Tibial artery (tissue), 4 donors: ENCODE measurements at regions not wholly inside any gene's neighbourhood (a gene's known extent, or its start where the extent isn't known, plus 50 kb on each side); places are given as distances from the start of the nearest gene placed in this dataset.
"Not testable (repeated sequence)": the region's sequence is repeated elsewhere in the genome, so short reads cannot be mapped to it uniquely, and the experiment has no call there.

Experiments used
- DNase-seq, 2 donors: peaks; one replicate each; pipeline ENCODE4 v3.0.0-alpha.2; 2019
- H3K27ac ChIP-seq, 2 donors: fragments of 200-600 bp; sonication (generic) in 1 of 2; 1 replicate in 1 of 2; 2 replicates in 1 of 2; pipeline ENCODE4 v1.5.1; 2018 to 2019; ENCODE audit warnings: mild to moderate bottlenecking in 1 of 2
- H3K27me3 ChIP-seq, 2 donors: fragments of 200-600 bp; sonication (generic) in 1 of 2; one replicate each; pipeline versions ENCODE4 v1.5.1 to v1.6.0; 2016 to 2019
- H3K36me3 ChIP-seq, 3 donors: fragments of 200-600 bp; sonication (generic) in 2 of 3; one replicate each; pipeline ENCODE4 v1.5.1; 2016 to 2019; ENCODE audit warnings: mild to moderate bottlenecking in 2 of 3
- H3K4me1 ChIP-seq, 4 donors: fragments of 200-600 bp; sonication (generic) in 2 of 4; 1 replicate in 3 of 4; 2 replicates in 1 of 4; pipeline ENCODE4 v1.5.1; 2016 to 2019
- H3K4me3 ChIP-seq, 2 donors: fragments of 200-600 bp; sonication (generic) in 1 of 2; 1 replicate in 1 of 2; 2 replicates in 1 of 2; pipeline ENCODE4 v1.5.1; 2018 to 2019; ENCODE audit warnings: mild to moderate bottlenecking in 2 of 2
- H3K9me3 ChIP-seq, 3 donors: fragments of 200-600 bp; sonication (generic) in 1 of 3; one replicate each; pipeline ENCODE4 v1.5.1; 2016 to 2019
- CTCF ChIP-seq, 2 experiments: fragments of 200-600 bp in 1 of 2; fragments of 450-650 bp in 1 of 2; IDR thresholded peaks; one replicate each; pipeline ENCODE4 v1.5.1; 2017 to 2019; ENCODE audit warnings: antibody characterized with exemption in 2 of 2, mild to moderate bottlenecking in 1 of 2, moderate library complexity in 1 of 2
- intact Hi-C: fragments of 100-400 bp; cut with DNase I; formaldehyde crosslinking; loops from one replicate; pipeline ENCODE4 v1.15.0; 2023; ENCODE audit warnings: low total_unique reads

- Histone ChIP-seq H3K9me3 (no peaks in the 10 kb centered on the region), H3K27me3 (no peaks in the 10 kb centered on the region), H3K27ac (no peak overlapping the region), H3K4me1 (peaks cover 0 to 46% (median 45%) of the 10 kb centered on the region in 4 donors), H3K36me3 (no peaks in the 10 kb centered on the region), H3K4me3 (no peak overlapping the region)
- TF ChIP-seq CTCF (IDR thresholded peaks at IDR 0.05): peak; percentile 81 to 82
- DNase-seq: peak in 1 of 2 donors; percentile 45
- intact Hi-C loops: loop anchor here (5.0 kb wide), 2 partner anchors 67 to 1263 kb away; no protein-coding TSS in a partner anchor
Observed at GRCh38 chr7:47179812-47180515, 401.9 kb downstream of the TNS3 start.

DNA sequence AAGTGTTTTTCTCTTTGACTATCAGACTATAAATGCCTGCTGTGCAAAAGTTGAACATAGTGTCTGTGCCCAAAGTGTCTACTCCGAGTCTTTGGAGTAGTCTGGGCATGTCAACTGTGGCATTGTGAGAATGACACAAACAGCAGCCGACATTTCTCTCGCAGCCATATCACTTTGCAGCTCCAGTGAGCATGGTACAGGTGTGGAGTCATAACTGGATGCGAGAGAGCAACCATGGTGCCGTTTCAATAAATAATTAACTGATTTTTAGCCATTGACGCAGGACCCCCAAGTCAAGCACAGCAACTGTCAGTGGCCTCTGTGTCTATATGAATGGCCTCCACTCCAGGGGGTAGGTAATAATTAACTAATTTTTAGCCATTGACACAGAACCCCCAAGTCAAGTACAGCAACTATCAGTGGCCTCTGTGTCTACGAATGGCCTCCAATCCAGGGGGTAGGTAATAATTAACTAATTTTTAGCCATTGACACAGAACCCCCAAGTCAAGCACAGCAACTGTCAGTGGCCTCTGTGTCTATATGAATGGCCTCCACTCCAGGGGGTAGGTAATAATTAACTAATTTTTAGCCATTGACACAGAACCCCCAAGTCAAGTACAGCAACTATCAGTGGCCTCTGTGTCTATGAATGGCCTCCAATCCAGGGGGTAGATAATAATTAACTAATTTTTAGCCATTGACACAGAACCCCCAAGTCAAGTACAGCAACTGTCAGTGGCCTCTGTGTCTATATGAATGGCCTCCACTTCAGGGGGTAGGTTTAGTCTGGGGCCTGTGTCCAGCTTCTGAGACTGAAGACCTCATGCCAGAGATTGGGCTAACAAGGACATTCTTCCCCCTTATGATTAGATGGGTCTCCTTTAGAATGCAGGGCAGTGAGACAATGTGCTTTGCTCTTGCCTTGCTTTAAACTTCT lies 409.0 kb downstream of the TNS3 start:
- intact Hi-C loops, H3K36me3 ChIP-seq, H3K27ac ChIP-seq, H3K4me1 ChIP-seq, DNase-seq, H3K27me3 ChIP-seq, H3K9me3 ChIP-seq, H3K4me3 ChIP-seq: not testable (repeated sequence)

GRCh38 chr7:47170516-47170915 lies 411.4 kb downstream of the TNS3 start:
- no peaks in the 10 kb centered on the region for H3K4me1 ChIP-seq
- no peak for DNase-seq
- no peaks in the 10 kb centered on the region for H3K36me3 ChIP-seq
- H3K27me3 ChIP-seq: no peaks in the 10 kb centered on the region
- no peak for TF ChIP-seq CTCF (IDR thresholded peaks at IDR 0.05)
- no peak overlapping the region for H3K27ac ChIP-seq
- H3K9me3 ChIP-seq: no peaks in the 10 kb centered on the region
- H3K4me3 ChIP-seq: no peak overlapping the region
- intact Hi-C loops: no loop called here

- no peak for DNase-seq
- intact Hi-C loops: no loop called here
- Histone ChIP-seq H3K4me1 (peaks cover 0 to 15% (median 9%) of the 10 kb centered on the region in 4 donors), H3K27ac (no peak overlapping the region), H3K36me3 (no peaks in the 10 kb centered on the region), H3K4me3 (no peak overlapping the region), H3K27me3 (no peaks in the 10 kb centered on the region), H3K9me3 (peaks cover 0 to 2% (median 0%) of the 10 kb centered on the region in 3 donors)
- no peak for TF ChIP-seq CTCF (IDR thresholded peaks at IDR 0.05)
Observed at GRCh38 chr7:47154791-47155190, 427.1 kb downstream of the TNS3 start.

DNA sequence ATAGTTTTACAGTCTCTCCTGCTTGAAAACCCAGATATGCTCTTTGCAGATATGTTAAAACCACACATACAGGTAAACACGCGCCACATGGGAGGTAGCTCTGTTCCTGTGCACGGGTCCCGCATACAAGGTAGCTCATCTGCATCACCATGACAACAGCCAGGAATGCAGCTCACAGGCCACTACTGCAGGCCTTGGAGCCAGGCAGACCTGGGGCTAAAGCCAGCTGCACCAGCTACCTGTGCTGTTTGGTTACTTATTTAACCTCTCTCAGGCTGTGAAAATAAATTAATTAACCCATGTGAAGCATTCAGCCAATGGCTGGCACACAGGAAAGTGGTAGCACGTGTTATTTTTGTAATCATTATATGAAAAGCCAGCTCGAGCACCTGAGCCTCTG lies 428.3 kb downstream of the TNS3 start:
- Histone ChIP-seq H3K36me3 (no peaks in the 10 kb centered on the region), H3K27me3 (no peaks in the 10 kb centered on the region), H3K27ac (no peak overlapping the region), H3K4me1 (peaks cover 0 to 22% (median 9%) of the 10 kb centered on the region in 4 donors), H3K4me3 (no peak overlapping the region), H3K9me3 (no peaks in the 10 kb centered on the region)
- DNase-seq: no peak
- TF ChIP-seq CTCF (IDR thresholded peaks at IDR 0.05): no peak
- intact Hi-C loops: no loop called here

GRCh38 chr7:47153058-47153457 lies 428.9 kb downstream of the TNS3 start:
- no peak for TF ChIP-seq CTCF (IDR thresholded peaks at IDR 0.05)
- Histone ChIP-seq H3K9me3 (no peaks in the 10 kb centered on the region), H3K4me1 (peaks cover 0 to 24% (median 9%) of the 10 kb centered on the region in 4 donors), H3K36me3 (no peaks in the 10 kb centered on the region), H3K27ac (no peak overlapping the region), H3K4me3 (no peak overlapping the region), H3K27me3 (no peaks in the 10 kb centered on the region)
- intact Hi-C loops: no loop called here
- peak in 1 of 2 donors; percentile 47 for DNase-seq
